ENCODE measurements at regions not wholly inside any gene's neighbourhood (a gene's known extent, or its start where the extent isn't known, plus 50 kb on each side); places are given as distances from the start of the nearest gene placed in this dataset.

DNA sequence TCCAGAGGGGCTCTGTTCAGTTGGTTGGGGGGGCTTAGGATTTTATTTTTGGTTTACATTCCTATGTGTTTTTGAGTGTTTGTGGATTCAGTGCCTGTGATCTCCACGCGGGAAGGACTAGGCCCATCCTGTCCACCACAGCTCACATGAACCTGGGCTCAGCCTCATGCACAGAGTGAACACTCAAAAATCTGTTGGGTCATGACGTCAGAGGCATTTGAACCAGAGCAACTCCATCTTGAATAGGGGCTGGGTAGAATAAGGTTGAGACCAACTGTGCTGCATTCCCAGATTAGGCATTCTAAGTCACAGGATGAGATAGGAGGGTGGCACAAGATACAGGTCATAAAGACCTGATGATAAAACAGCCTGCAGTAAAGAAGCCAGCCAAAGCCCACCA, 133.3 kb downstream of the RAMP3 start:
- no peak for TF ChIP-seq CEBPB (IDR thresholded peaks at IDR 0.05; ENCODE audit: low read depth, low read length)
- TF ChIP-seq, protein P1, sequence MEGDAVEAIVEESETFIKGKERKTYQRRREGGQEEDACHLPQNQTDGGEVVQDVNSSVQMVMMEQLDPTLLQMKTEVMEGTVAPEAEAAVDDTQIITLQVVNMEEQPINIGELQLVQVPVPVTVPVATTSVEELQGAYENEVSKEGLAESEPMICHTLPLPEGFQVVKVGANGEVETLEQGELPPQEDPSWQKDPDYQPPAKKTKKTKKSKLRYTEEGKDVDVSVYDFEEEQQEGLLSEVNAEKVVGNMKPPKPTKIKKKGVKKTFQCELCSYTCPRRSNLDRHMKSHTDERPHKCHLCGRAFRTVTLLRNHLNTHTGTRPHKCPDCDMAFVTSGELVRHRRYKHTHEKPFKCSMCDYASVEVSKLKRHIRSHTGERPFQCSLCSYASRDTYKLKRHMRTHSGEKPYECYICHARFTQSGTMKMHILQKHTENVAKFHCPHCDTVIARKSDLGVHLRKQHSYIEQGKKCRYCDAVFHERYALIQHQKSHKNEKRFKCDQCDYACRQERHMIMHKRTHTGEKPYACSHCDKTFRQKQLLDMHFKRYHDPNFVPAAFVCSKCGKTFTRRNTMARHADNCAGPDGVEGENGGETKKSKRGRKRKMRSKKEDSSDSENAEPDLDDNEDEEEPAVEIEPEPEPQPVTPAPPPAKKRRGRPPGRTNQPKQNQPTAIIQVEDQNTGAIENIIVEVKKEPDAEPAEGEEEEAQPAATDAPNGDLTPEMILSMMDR (conservative IDR thresholded peaks at IDR 0.05; ENCODE audit: low read depth, low read length): no peak
- TF ChIP-seq, protein P2, sequence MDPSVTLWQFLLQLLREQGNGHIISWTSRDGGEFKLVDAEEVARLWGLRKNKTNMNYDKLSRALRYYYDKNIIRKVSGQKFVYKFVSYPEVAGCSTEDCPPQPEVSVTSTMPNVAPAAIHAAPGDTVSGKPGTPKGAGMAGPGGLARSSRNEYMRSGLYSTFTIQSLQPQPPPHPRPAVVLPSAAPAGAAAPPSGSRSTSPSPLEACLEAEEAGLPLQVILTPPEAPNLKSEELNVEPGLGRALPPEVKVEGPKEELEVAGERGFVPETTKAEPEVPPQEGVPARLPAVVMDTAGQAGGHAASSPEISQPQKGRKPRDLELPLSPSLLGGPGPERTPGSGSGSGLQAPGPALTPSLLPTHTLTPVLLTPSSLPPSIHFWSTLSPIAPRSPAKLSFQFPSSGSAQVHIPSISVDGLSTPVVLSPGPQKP (IDR thresholded peaks at IDR 0.05; ENCODE audit: borderline replicate concordance, low read depth, low read length): no peak
